H9 (cell line): ENCODE measurements at regions not wholly inside any gene's neighbourhood (a gene's known extent, or its start where the extent isn't known, plus 50 kb on each side); places are given as distances from the start of the nearest gene placed in this dataset.

ENCODE experiments used
- DNase-seq: peaks from one replicate; pipeline ENCODE4 v3.0.0-alpha.2; 2017
- H2AFZ ChIP-seq: one replicate; pipeline ENCODE4 v1.6.1; 2013; ENCODE audit warnings: mild to moderate bottlenecking, low read length, control low read depth, moderate library complexity
- H2AK5ac ChIP-seq: 2 replicates; pipeline ENCODE4 v1.6.1; 2013; ENCODE audit warnings: low read length, control low read depth, mixed read lengths; ENCODE audit not compliant: insufficient read length
- H2BK120ac ChIP-seq: one replicate; pipeline ENCODE4 v1.6.1; 2013; ENCODE audit warnings: low read depth, mild to moderate bottlenecking, low read length, control low read depth, inconsistent platforms; ENCODE audit not compliant: poor library complexity, severe bottlenecking
- H2BK12ac ChIP-seq: 2 replicates; pipeline ENCODE4 v1.6.1; 2013; ENCODE audit warnings: low read length, control low read depth, mixed read lengths, low read depth; ENCODE audit not compliant: insufficient read length
- H2BK15ac ChIP-seq: 2 replicates; pipeline ENCODE4 v1.6.1; 2013; ENCODE audit warnings: low read depth, low read length, control low read depth
- H2BK20ac ChIP-seq: one replicate; pipeline ENCODE4 v1.6.1; 2013; ENCODE audit warnings: low read depth, mild to moderate bottlenecking, low read length, control low read depth, inconsistent platforms; ENCODE audit not compliant: poor library complexity, severe bottlenecking
- H2BK5ac ChIP-seq: 2 replicates; pipeline ENCODE4 v1.6.1; 2013; ENCODE audit warnings: low read length, control low read depth, mixed read lengths; ENCODE audit not compliant: insufficient read length
- H3K14ac ChIP-seq: 2 replicates; pipeline ENCODE4 v1.6.1; 2013; ENCODE audit warnings: low read length, control low read depth; ENCODE audit not compliant: insufficient read depth
- H3K18ac ChIP-seq: 2 replicates; pipeline ENCODE4 v1.6.1; 2013; ENCODE audit warnings: low read depth, mild to moderate bottlenecking, mixed read lengths, low read length, control low read depth; ENCODE audit not compliant: insufficient read length
- H3K23ac ChIP-seq: 2 replicates; pipeline ENCODE4 v1.6.1; 2013; ENCODE audit warnings: low read length, control low read depth, mixed read lengths, low read depth; ENCODE audit not compliant: insufficient read length
- H3K23me2 ChIP-seq: 2 replicates; pipeline ENCODE4 v1.6.1; 2013; ENCODE audit warnings: low read depth, mild to moderate bottlenecking, mixed read lengths, low read length, control low read depth; ENCODE audit not compliant: insufficient read length, poor library complexity, severe bottlenecking
- H3K27ac ChIP-seq: 2 replicates; pipeline ENCODE4 v1.5.1; 2013; ENCODE audit warnings: low read length, control low read depth, mixed read lengths, low read depth; ENCODE audit not compliant: insufficient read length
- H3K27me3 ChIP-seq: 2 replicates; pipeline ENCODE4 v1.6.1; 2013; ENCODE audit warnings: low read length, control low read depth, inconsistent platforms; ENCODE audit not compliant: insufficient read depth
- H3K4ac ChIP-seq: 2 replicates; pipeline ENCODE4 v1.6.1; 2013; ENCODE audit warnings: low read depth, mild to moderate bottlenecking, control low read depth, inconsistent platforms, low read length, moderate library complexity
- H3K4me1 ChIP-seq: 2 replicates; pipeline ENCODE4 v1.6.1; 2013; ENCODE audit warnings: low read length, control low read depth, inconsistent platforms; ENCODE audit not compliant: insufficient read depth
- H3K4me2 ChIP-seq: 2 replicates; pipeline ENCODE4 v1.6.1; 2013; ENCODE audit warnings: low read length, control low read depth, mixed read lengths; ENCODE audit not compliant: insufficient read length, insufficient read depth
- H3K56ac ChIP-seq: 2 replicates; pipeline ENCODE4 v1.6.1; 2013; ENCODE audit warnings: low read depth, mild to moderate bottlenecking, mixed read lengths, low read length, control low read depth; ENCODE audit not compliant: insufficient read length
- H3K79me1 ChIP-seq: 2 replicates; pipeline ENCODE4 v1.6.1; 2013; ENCODE audit warnings: low read depth, mild to moderate bottlenecking, moderate library complexity, low read length, control low read depth, inconsistent platforms; ENCODE audit not compliant: insufficient read depth, poor library complexity, severe bottlenecking
- H3K79me2 ChIP-seq: 2 replicates; pipeline ENCODE4 v1.6.1; 2013; ENCODE audit warnings: low read length, control low read depth, inconsistent platforms; ENCODE audit not compliant: insufficient read depth
- H3K9ac ChIP-seq: 2 replicates; pipeline ENCODE4 v1.6.1; 2013; ENCODE audit warnings: low read length, control low read depth, mixed read lengths; ENCODE audit not compliant: insufficient read length; ENCODE audit errors: extremely low read depth
- H3K9me3 ChIP-seq: one replicate; pipeline ENCODE4 v1.6.1; 2013; ENCODE audit warnings: low read depth, low read length, inconsistent platforms; ENCODE audit not compliant: control insufficient read depth
- H3T11ph ChIP-seq: one replicate; pipeline ENCODE4 v1.6.1; 2013; ENCODE audit warnings: mild to moderate bottlenecking, low read length, control low read depth, inconsistent platforms
- H4K20me1 ChIP-seq: one replicate; pipeline ENCODE4 v1.6.1; 2013; ENCODE audit not compliant: control insufficient read depth, insufficient read length, insufficient read depth
- H4K5ac ChIP-seq: 2 replicates; pipeline ENCODE4 v1.6.1; 2013; ENCODE audit warnings: low read depth, mild to moderate bottlenecking, mixed read lengths, low read length, control low read depth; ENCODE audit not compliant: insufficient read length
- H4K8ac ChIP-seq: replicated peaks from 2 replicates; pipeline ENCODE4 v1.6.1; 2013; ENCODE audit warnings: low read length, control low read depth, mixed read lengths, low read depth; ENCODE audit not compliant: insufficient read length
- H4K91ac ChIP-seq: 2 replicates; pipeline ENCODE4 v1.6.1; 2013; ENCODE audit warnings: low read depth, mild to moderate bottlenecking, moderate library complexity, mixed read lengths, low read length, control low read depth; ENCODE audit not compliant: insufficient read length
- H3K27ac Mint-ChIP-seq, 3 experiments: 2 replicates in 2 of 3; 3 replicates in 1 of 3; pipeline ENCODE4 v1.8.0; 2020 to 2021; ENCODE audit warnings: mixed read lengths in 3 of 3, mild to moderate bottlenecking in 1 of 3, moderate library complexity in 1 of 3
- H3K27me3 Mint-ChIP-seq: 2 replicates; pipeline ENCODE4 v1.8.0; 2021; ENCODE audit warnings: low read depth, mild to moderate bottlenecking, moderate library complexity, mixed read lengths
- H3K36me3 Mint-ChIP-seq, 3 experiments: 2 replicates in 2 of 3; 3 replicates in 1 of 3; pipeline ENCODE4 v1.8.0; 2020 to 2021; ENCODE audit warnings: low read depth in 3 of 3, mixed read lengths in 3 of 3; ENCODE audit not compliant: insufficient read depth in 1 of 3
- H3K4me1 Mint-ChIP-seq, 2 experiments: 2 replicates each; pipeline ENCODE4 v1.8.0; 2020; ENCODE audit warnings: mixed read lengths in 2 of 2
- H3K4me3 Mint-ChIP-seq, 2 experiments: 2 replicates in 1 of 2; 3 replicates in 1 of 2; pipeline ENCODE4 v1.8.0; 2020 to 2021; ENCODE audit warnings: mild to moderate bottlenecking in 2 of 2, mixed read lengths in 2 of 2, moderate library complexity in 1 of 2
- H3K9me3 Mint-ChIP-seq, 2 experiments: 2 replicates in 1 of 2; 3 replicates in 1 of 2; pipeline ENCODE4 v1.8.0; 2020; ENCODE audit warnings: mild to moderate bottlenecking in 2 of 2, mixed read lengths in 2 of 2, moderate library complexity in 1 of 2
- WGBS: extraction: QIAGEN DNeasy Blood & Tissue Kit; methylation state at CpG from one replicate; pipeline ENCODE4 v1.1.7; 2013; ENCODE audit warnings: missing lambda C conversion rate, low lambda C conversion rate, mixed read lengths; ENCODE audit not compliant: insufficient read length; ENCODE audit errors: extremely low coverage; 5-methylcytosine and 5-hydroxymethylcytosine counted together
- TF ChIP-seq, protein P1 (sequence below): fragments of 200-600 bp; sonication (generic); conservative IDR thresholded peaks from 3 replicates; pipeline ENCODE4 v1.8.0; 2021; ENCODE audit warnings: antibody characterized with exemption, mild to moderate bottlenecking

DNA sequence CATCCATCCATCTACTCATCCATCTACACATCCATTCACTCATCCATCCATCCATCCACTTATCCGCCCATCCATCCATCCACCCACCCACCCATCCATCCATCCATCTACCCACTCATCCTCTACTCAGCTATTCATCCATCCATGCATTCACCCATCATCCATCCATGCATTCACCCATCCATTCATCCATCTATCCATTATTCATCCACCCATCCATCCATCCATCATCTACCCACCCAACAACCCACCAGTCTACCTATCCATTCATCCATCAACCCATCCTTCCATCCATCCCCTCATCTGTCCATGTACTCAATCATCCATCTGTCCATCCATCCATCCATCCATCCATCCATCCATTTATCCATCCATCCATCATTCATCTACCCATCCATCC is 972.7 kb downstream of the BRD1 start:
- H3K56ac ChIP-seq, result no peak overlapping the region
- peaks cover 0 to 4% of the 10 kb centered on the region in 2 experiments; a peak in 1 of 4 replicates for H3K4me1 Mint-ChIP-seq
- H3K4me2 ChIP-seq, result no peak overlapping the region
- TF ChIP-seq, protein P1, sequence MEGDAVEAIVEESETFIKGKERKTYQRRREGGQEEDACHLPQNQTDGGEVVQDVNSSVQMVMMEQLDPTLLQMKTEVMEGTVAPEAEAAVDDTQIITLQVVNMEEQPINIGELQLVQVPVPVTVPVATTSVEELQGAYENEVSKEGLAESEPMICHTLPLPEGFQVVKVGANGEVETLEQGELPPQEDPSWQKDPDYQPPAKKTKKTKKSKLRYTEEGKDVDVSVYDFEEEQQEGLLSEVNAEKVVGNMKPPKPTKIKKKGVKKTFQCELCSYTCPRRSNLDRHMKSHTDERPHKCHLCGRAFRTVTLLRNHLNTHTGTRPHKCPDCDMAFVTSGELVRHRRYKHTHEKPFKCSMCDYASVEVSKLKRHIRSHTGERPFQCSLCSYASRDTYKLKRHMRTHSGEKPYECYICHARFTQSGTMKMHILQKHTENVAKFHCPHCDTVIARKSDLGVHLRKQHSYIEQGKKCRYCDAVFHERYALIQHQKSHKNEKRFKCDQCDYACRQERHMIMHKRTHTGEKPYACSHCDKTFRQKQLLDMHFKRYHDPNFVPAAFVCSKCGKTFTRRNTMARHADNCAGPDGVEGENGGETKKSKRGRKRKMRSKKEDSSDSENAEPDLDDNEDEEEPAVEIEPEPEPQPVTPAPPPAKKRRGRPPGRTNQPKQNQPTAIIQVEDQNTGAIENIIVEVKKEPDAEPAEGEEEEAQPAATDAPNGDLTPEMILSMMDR, result no peak
- peaks cover 0 to 3% (median 2%) of the 10 kb centered on the region in 3 experiments; a peak in 4 of 7 replicates for H3K36me3 Mint-ChIP-seq
- no peak overlapping the region for H3K4ac ChIP-seq
- H4K20me1 ChIP-seq, result no peaks in the 10 kb centered on the region
- H4K8ac ChIP-seq, result no peak overlapping the region
- H3K27me3 ChIP-seq, result no peaks in the 10 kb centered on the region
- H3T11ph ChIP-seq, result no peak overlapping the region
- no peak overlapping the region for H4K91ac ChIP-seq
- H2BK120ac ChIP-seq, result no peak overlapping the region
- H2BK15ac ChIP-seq, result no peak overlapping the region
- H3K23ac ChIP-seq, result no peak overlapping the region
- H3K27ac Mint-ChIP-seq, result no peak overlapping the region
- no peak overlapping the region for H3K14ac ChIP-seq
- no peak overlapping the region for H3K27ac ChIP-seq
- no peaks in the 10 kb centered on the region for H3K23me2 ChIP-seq
- no peak overlapping the region for H4K5ac ChIP-seq
- H3K9me3 Mint-ChIP-seq, result peaks cover 12 to 13% of the 10 kb centered on the region in 2 experiments; a peak in 4 of 5 replicates
- H2AFZ ChIP-seq, result no peak overlapping the region
- H3K79me2 ChIP-seq, result no peaks in the 10 kb centered on the region
- no peak overlapping the region for H2BK12ac ChIP-seq
- no peak overlapping the region for H2AK5ac ChIP-seq
- no peak overlapping the region for H3K18ac ChIP-seq
- H2BK20ac ChIP-seq, result no peak overlapping the region
- H3K79me1 ChIP-seq, result no peaks in the 10 kb centered on the region
- WGBS, result 100% methylated on average over 1 of the region's 1 CpG
- H2BK5ac ChIP-seq, result no peak overlapping the region
- H3K9ac ChIP-seq, result no peak overlapping the region
- no peaks in the 10 kb centered on the region for H3K4me1 ChIP-seq
- H3K27me3 Mint-ChIP-seq, result peaks cover 23% of the 10 kb centered on the region
- DNase-seq, result no peak
- no peak overlapping the region for H3K4me3 Mint-ChIP-seq
- H3K9me3 ChIP-seq, result no peaks in the 10 kb centered on the region
